ENCODE measurements at regions not wholly inside any gene's neighbourhood (a gene's known extent, or its start where the extent isn't known, plus 50 kb on each side); places are given as distances from the start of the nearest gene placed in this dataset.

DNA sequence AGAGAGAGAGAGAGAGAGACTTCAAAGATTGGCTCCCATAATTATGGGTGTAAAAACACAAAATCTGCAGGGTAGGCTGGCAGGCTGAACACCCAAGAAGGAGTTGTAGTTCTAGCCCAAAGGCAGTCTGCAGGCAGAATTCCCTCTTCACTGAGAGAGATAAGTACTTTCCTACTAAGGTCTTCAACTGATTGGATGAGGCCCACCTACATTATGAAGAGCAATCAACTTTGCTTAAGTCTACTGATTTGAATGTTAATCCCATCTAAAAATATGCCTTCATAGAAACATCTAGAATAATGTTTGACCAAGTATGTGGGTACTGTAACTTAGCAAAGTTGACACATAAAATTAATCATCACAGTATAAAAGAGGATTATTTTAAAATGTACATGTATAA lies 949.7 kb downstream of the HACE1 start:
- no peak overlapping the region for H2AFZ ChIP-seq (ENCODE audit: low read length)
- FAIRE-seq, result no peak
- TF ChIP-seq ZMYM2 (CRISPR knock-in tag; IDR thresholded peaks at IDR 0.05) (no peak), MED8 (CRISPR knock-in tag; IDR thresholded peaks at IDR 0.05; ENCODE audit: insufficient replicate concordance) (no peak), DMAP1 (CRISPR knock-in tag; IDR thresholded peaks at IDR 0.05) (no peak), SALL1 (CRISPR knock-in tag; IDR thresholded peaks at IDR 0.05) (no peak), NONO (IDR thresholded peaks at IDR 0.05) (no peak), NONO (CRISPR knock-in tag; conservative IDR thresholded peaks at IDR 0.05) (no peak), ZNF773 (CRISPR knock-in tag; IDR thresholded peaks at IDR 0.05; ENCODE audit: borderline replicate concordance) (no peak), MIER3 (CRISPR knock-in tag; IDR thresholded peaks at IDR 0.05; ENCODE audit: borderline replicate concordance) (no peak)
- TF ChIP-seq, protein P1, sequence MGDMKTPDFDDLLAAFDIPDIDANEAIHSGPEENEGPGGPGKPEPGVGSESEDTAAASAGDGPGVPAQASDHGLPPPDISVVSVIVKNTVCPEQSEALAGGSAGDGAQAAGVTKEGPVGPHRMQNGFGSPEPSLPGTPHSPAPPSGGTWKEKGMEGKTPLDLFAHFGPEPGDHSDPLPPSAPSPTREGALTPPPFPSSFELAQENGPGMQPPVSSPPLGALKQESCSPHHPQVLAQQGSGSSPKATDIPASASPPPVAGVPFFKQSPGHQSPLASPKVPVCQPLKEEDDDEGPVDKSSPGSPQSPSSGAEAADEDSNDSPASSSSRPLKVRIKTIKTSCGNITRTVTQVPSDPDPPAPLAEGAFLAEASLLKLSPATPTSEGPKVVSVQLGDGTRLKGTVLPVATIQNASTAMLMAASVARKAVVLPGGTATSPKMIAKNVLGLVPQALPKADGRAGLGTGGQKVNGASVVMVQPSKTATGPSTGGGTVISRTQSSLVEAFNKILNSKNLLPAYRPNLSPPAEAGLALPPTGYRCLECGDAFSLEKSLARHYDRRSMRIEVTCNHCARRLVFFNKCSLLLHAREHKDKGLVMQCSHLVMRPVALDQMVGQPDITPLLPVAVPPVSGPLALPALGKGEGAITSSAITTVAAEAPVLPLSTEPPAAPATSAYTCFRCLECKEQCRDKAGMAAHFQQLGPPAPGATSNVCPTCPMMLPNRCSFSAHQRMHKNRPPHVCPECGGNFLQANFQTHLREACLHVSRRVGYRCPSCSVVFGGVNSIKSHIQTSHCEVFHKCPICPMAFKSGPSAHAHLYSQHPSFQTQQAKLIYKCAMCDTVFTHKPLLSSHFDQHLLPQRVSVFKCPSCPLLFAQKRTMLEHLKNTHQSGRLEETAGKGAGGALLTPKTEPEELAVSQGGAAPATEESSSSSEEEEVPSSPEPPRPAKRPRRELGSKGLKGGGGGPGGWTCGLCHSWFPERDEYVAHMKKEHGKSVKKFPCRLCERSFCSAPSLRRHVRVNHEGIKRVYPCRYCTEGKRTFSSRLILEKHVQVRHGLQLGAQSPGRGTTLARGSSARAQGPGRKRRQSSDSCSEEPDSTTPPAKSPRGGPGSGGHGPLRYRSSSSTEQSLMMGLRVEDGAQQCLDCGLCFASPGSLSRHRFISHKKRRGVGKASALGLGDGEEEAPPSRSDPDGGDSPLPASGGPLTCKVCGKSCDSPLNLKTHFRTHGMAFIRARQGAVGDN (CRISPR knock-in tag; IDR thresholded peaks at IDR 0.05), result no peak
- TF ChIP-seq, protein P2, sequence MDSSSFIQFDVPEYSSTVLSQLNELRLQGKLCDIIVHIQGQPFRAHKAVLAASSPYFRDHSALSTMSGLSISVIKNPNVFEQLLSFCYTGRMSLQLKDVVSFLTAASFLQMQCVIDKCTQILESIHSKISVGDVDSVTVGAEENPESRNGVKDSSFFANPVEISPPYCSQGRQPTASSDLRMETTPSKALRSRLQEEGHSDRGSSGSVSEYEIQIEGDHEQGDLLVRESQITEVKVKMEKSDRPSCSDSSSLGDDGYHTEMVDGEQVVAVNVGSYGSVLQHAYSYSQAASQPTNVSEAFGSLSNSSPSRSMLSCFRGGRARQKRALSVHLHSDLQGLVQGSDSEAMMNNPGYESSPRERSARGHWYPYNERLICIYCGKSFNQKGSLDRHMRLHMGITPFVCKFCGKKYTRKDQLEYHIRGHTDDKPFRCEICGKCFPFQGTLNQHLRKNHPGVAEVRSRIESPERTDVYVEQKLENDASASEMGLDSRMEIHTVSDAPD (CRISPR knock-in tag; IDR thresholded peaks at IDR 0.05), result no peak
- TF ChIP-seq, protein P3, sequence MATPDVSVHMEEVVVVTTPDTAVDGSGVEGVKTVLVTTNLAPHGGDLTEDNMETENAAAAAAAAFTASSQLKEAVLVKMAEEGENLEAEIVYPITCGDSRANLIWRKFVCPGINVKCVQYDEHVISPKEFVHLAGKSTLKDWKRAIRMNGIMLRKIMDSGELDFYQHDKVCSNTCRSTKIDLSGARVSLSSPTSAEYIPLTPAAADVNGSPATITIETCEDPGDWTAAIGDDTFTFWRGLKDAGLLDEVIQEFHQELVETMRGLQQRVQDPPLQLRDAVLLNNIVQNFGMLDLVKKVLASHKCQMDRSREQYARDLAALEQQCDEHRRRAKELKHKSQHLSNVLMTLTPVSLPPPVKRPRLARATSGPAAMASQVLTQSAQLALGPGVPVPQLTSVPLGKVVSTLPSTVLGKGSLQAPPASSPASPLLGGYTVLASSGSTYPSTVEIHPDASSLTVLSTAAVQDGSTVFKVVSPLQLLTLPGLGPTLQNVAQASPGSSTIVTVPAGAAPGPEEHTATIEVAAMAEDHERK (CRISPR knock-in tag; IDR thresholded peaks at IDR 0.05; ENCODE audit: low read depth), result no peak
- TF ChIP-seq, protein P4, sequence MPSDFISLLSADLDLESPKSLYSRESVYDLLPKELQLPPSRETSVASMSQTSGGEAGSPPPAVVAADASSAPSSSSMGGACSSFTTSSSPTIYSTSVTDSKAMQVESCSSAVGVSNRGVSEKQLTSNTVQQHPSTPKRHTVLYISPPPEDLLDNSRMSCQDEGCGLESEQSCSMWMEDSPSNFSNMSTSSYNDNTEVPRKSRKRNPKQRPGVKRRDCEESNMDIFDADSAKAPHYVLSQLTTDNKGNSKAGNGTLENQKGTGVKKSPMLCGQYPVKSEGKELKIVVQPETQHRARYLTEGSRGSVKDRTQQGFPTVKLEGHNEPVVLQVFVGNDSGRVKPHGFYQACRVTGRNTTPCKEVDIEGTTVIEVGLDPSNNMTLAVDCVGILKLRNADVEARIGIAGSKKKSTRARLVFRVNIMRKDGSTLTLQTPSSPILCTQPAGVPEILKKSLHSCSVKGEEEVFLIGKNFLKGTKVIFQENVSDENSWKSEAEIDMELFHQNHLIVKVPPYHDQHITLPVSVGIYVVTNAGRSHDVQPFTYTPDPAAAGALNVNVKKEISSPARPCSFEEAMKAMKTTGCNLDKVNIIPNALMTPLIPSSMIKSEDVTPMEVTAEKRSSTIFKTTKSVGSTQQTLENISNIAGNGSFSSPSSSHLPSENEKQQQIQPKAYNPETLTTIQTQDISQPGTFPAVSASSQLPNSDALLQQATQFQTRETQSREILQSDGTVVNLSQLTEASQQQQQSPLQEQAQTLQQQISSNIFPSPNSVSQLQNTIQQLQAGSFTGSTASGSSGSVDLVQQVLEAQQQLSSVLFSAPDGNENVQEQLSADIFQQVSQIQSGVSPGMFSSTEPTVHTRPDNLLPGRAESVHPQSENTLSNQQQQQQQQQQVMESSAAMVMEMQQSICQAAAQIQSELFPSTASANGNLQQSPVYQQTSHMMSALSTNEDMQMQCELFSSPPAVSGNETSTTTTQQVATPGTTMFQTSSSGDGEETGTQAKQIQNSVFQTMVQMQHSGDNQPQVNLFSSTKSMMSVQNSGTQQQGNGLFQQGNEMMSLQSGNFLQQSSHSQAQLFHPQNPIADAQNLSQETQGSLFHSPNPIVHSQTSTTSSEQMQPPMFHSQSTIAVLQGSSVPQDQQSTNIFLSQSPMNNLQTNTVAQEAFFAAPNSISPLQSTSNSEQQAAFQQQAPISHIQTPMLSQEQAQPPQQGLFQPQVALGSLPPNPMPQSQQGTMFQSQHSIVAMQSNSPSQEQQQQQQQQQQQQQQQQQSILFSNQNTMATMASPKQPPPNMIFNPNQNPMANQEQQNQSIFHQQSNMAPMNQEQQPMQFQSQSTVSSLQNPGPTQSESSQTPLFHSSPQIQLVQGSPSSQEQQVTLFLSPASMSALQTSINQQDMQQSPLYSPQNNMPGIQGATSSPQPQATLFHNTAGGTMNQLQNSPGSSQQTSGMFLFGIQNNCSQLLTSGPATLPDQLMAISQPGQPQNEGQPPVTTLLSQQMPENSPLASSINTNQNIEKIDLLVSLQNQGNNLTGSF (CRISPR knock-in tag; IDR thresholded peaks at IDR 0.05), result no peak
- TF ChIP-seq, protein P5, sequence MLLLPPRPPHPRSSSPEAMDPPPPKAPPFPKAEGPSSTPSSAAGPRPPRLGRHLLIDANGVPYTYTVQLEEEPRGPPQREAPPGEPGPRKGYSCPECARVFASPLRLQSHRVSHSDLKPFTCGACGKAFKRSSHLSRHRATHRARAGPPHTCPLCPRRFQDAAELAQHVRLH (CRISPR knock-in tag; IDR thresholded peaks at IDR 0.05; ENCODE audit: borderline replicate concordance, low read depth), result no peak

More for the DNA sequence above, 949.7 kb downstream of the HACE1 start:
- Histone ChIP-seq H3K27me3 (ENCODE audit: control insufficient read depth in 1 of 2, insufficient read depth in 2 of 2, low read length in 2 of 2) (no peaks in the 10 kb centered on the region), H4K20me1 (ENCODE audit: insufficient read depth, low read length) (no peaks in the 10 kb centered on the region), H3K36me3 (replicated peaks in 1 of 2; ENCODE audit: control insufficient read depth in 1 of 2, insufficient read depth in 2 of 2, low read length in 2 of 2) (no peaks in the 10 kb centered on the region), H3K27ac (ENCODE audit: extremely low read length, insufficient read depth, low read length) (no peak overlapping the region), H3K9ac (ENCODE audit: insufficient read depth, low read depth, low read length) (no peak overlapping the region), H3K9me3 (ENCODE audit: low read length) (peaks cover 15% of the 10 kb centered on the region), H3K79me2 (ENCODE audit: insufficient read depth, low read length) (no peaks in the 10 kb centered on the region), H3K4me2 (ENCODE audit: low read depth, low read length) (no peak overlapping the region), H3K4me3 (replicated peaks in 1 of 3; ENCODE audit: insufficient read depth in 1 of 3, low read depth in 2 of 3, low read length in 3 of 3) (no peak overlapping the region), H3K4me1 (ENCODE audit: insufficient read depth, low read length) (no peaks in the 10 kb centered on the region)
- ChIA-PET POLR2A (no interaction called here), CTCF (ENCODE audit: low intra/inter-chr PET ratio, low total read pairs) (no interaction called here)
- intact Hi-C loops (cut with micrococcal nuclease; ENCODE audit: unreplicated experiment), result no loop called here
- in situ Hi-C loops (cut with HindIII; ENCODE audit: extremely low pct_ligation_motif_present, low pct_unique_long_range_greater_than_20kb), result no loop called here
- BruUV-seq (replicated peaks), result no TSS peak
- ATAC-seq, result no peak
- DNase-seq (ENCODE audit: low spot score), result no peak

Measured in HepG2 (cell line).